PC-9 (cell line): ENCODE measurements at regions not wholly inside any gene's neighbourhood (a gene's known extent, or its start where the extent isn't known, plus 50 kb on each side); places are given as distances from the start of the nearest gene placed in this dataset.

Source experiments
- BruUV-seq: library from RNA; stranded (reverse); fragments of 400-500 nt; replicated peaks from 2 replicates; lab custom pipeline; 2021; lab: Mats Ljungman, UMichigan
- CTCF ChIA-PET: fragments of 300-600 bp; sonication (Branson Sonifier 250); formaldehyde crosslinking; loops from one replicate; lab custom pipeline; 2022; ENCODE audit warnings: antibody characterized with exemption; lab: Charles Lee
- POLR2A ChIA-PET: fragments of 300-600 bp; sonication (Branson Sonifier 250); formaldehyde crosslinking; loops from one replicate; lab custom pipeline; 2022; ENCODE audit warnings: antibody characterized with exemption; ENCODE audit not compliant: unreplicated experiment; lab: Charles Lee
- DNase-seq, 2 experiments: peaks; one replicate each; pipeline versions ENCODE4 v3.0.0 to v3.0.0-alpha.2; 2015 to 2022; ENCODE audit warnings: mixed read lengths in 1 of 2
- H2AFZ ChIP-seq: fragments of 200-600 bp; sonication (generic); 2 replicates; pipeline ENCODE4 v1.8.1; 2017; ENCODE audit warnings: antibody characterized with exemption
- H3F3A ChIP-seq: fragments of 200-600 bp; sonication (generic); 2 replicates; pipeline ENCODE4 v1.8.1; 2017; ENCODE audit warnings: antibody characterized with exemption, mild to moderate bottlenecking, low read depth; ENCODE audit not compliant: insufficient read depth
- H3K27ac ChIP-seq: fragments of 200-600 bp; sonication (generic); 2 replicates; pipeline ENCODE4 v1.6.1; 2016; ENCODE audit warnings: mixed run types
- H3K27me3 ChIP-seq: fragments of 200-600 bp; sonication (generic); 2 replicates; pipeline ENCODE4 v1.6.1; 2016; ENCODE audit warnings: low read depth, mixed run types; ENCODE audit not compliant: insufficient read depth
- H3K36me3 ChIP-seq: fragments of 200-600 bp; sonication (generic); 2 replicates; pipeline ENCODE4 v1.6.1; 2016; ENCODE audit warnings: low read depth, mixed run types
- H3K4me1 ChIP-seq: fragments of 200-600 bp; sonication (generic); replicated peaks from 2 replicates; pipeline ENCODE4 v1.6.1; 2016; ENCODE audit warnings: mixed run types; ENCODE audit not compliant: insufficient read depth
- H3K4me2 ChIP-seq: fragments of 200-600 bp; sonication (generic); 2 replicates; pipeline ENCODE4 v1.6.1; 2017; ENCODE audit warnings: mixed run types
- H3K4me3 ChIP-seq: fragments of 200-600 bp; sonication (generic); 2 replicates; pipeline ENCODE4 v1.6.1; 2016; ENCODE audit warnings: mixed run types
- H3K79me2 ChIP-seq: fragments of 200-600 bp; sonication (generic); 2 replicates; pipeline ENCODE4 v1.6.1; 2017; ENCODE audit warnings: low read depth, mixed run types
- H3K9me2 ChIP-seq: fragments of 200-600 bp; sonication (generic); 2 replicates; pipeline ENCODE4 v1.8.1; 2017; ENCODE audit warnings: mild to moderate bottlenecking; ENCODE audit not compliant: insufficient read depth
- H3K9me3 ChIP-seq: fragments of 200-600 bp; sonication (generic); 2 replicates; pipeline ENCODE4 v1.8.1; 2016; ENCODE audit warnings: low read depth; ENCODE audit not compliant: insufficient read depth
- H4K20me1 ChIP-seq: fragments of 200-600 bp; sonication (generic); 2 replicates; pipeline ENCODE4 v1.8.1; 2017; ENCODE audit not compliant: insufficient read depth
- EZH2 ChIP-seq: fragments of 200-600 bp; sonication (generic); IDR thresholded peaks from 2 replicates; pipeline ENCODE4 v1.8.0; 2017; ENCODE audit warnings: antibody characterized with exemption, low read depth
- intact Hi-C: fragments of 100-400 bp; cut with micrococcal nuclease; formaldehyde crosslinking; loops from one replicate; pipeline ENCODE4 v1.10.0; 2022; ENCODE audit not compliant: unreplicated experiment
- TF ChIP-seq, protein P1 (sequence below): fragments of 200-600 bp; sonication (generic); conservative IDR thresholded peaks from 2 replicates; pipeline ENCODE4 v1.6.1; 2017; ENCODE audit warnings: mixed run types, antibody characterized with exemption, mild to moderate bottlenecking, moderate library complexity

DNA sequence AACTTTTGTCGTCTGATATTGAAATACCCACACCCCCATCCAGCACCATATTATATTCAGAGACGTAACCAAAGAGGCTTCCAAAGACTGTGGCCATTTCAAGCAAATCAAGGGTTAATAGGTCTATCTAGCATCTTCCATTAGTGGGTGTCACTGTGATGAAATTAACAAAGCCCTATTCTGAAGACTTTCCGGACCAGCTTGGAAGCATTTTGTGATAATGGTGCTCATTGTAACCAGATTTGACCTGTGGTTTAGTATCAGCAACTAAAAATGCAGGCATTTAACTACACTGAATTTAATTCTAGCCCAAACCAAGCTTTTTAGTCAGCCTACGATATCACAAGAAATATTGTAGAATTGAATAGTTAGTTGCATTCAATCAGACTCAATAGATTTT lies 309.7 kb upstream of the TENM3 start:
- 0 out of 2 replicates have a peak, but pooled peaks cover 2% of the 10 kb centered on the region for H3K27me3 ChIP-seq
- intact Hi-C loops: no loop called here
- H3K79me2 ChIP-seq: no peaks in the 10 kb centered on the region
- ChIA-PET POLR2A (no interaction called here), CTCF (no interaction called here)
- no peak for TF ChIP-seq EZH2
- TF ChIP-seq, protein P1, sequence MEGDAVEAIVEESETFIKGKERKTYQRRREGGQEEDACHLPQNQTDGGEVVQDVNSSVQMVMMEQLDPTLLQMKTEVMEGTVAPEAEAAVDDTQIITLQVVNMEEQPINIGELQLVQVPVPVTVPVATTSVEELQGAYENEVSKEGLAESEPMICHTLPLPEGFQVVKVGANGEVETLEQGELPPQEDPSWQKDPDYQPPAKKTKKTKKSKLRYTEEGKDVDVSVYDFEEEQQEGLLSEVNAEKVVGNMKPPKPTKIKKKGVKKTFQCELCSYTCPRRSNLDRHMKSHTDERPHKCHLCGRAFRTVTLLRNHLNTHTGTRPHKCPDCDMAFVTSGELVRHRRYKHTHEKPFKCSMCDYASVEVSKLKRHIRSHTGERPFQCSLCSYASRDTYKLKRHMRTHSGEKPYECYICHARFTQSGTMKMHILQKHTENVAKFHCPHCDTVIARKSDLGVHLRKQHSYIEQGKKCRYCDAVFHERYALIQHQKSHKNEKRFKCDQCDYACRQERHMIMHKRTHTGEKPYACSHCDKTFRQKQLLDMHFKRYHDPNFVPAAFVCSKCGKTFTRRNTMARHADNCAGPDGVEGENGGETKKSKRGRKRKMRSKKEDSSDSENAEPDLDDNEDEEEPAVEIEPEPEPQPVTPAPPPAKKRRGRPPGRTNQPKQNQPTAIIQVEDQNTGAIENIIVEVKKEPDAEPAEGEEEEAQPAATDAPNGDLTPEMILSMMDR: no peak
- H3K9me2 ChIP-seq: no peaks in the 10 kb centered on the region
- no peaks in the 10 kb centered on the region for H4K20me1 ChIP-seq
- no peak overlapping the region for H3K4me3 ChIP-seq
- no peak overlapping the region for H2AFZ ChIP-seq
- H3F3A ChIP-seq: no peaks in the 10 kb centered on the region
- no peaks in the 10 kb centered on the region for H3K4me1 ChIP-seq
- no peaks in the 10 kb centered on the region for H3K36me3 ChIP-seq
- no TSS peak for BruUV-seq
- H3K4me2 ChIP-seq: no peak overlapping the region
- DNase-seq: no peak
- H3K27ac ChIP-seq: no peak overlapping the region
- H3K9me3 ChIP-seq: no peaks in the 10 kb centered on the region

DNA sequence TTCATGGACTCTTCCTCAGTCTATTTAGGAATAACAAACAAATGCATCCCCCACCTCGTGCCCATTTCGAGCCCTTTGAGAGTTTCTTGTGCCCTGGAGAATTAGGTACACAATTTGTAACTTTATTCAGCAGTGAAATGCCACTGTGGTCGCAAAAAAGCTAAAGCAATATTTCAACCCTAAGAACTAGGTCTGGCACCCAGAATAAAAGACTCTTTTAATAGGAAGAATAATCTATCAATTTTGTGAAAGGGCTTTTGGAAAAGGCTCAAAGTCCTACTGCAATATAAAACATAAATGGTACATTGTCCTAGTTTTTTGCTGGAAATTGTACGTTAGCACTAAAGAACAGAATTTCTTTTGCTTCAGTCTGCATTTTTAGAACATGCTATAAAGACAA lies 304.6 kb upstream of the TENM3 start:
- H3K9me2 ChIP-seq: no peaks in the 10 kb centered on the region
- peaks cover 8% of the 10 kb centered on the region; the same call in 1 of the 2 replicates for H3K27me3 ChIP-seq
- no TSS peak for BruUV-seq
- ChIA-PET POLR2A (no interaction called here), CTCF (no interaction called here)
- DNase-seq: no peak
- no peak overlapping the region for H3K27ac ChIP-seq
- H4K20me1 ChIP-seq: no peaks in the 10 kb centered on the region
- H3K4me3 ChIP-seq: no peak overlapping the region
- intact Hi-C loops: no loop called here
- no peak for TF ChIP-seq EZH2
- TF ChIP-seq, protein P1: no peak
- no peaks in the 10 kb centered on the region for H3F3A ChIP-seq
- no peak overlapping the region for H3K4me2 ChIP-seq
- H2AFZ ChIP-seq: no peak overlapping the region
- no peaks in the 10 kb centered on the region for H3K9me3 ChIP-seq
- H3K4me1 ChIP-seq: no peaks in the 10 kb centered on the region
- H3K79me2 ChIP-seq: no peaks in the 10 kb centered on the region
- H3K36me3 ChIP-seq: no peaks in the 10 kb centered on the region

GRCh38 chr4:181939199-181939945 lies 303.8 kb upstream of the TENM3 start:
- Histone ChIP-seq H3K79me2 (no peaks in the 10 kb centered on the region), H3K4me2 (no peak overlapping the region), H3K36me3 (no peaks in the 10 kb centered on the region), H3K27me3 (peaks cover 8% of the 10 kb centered on the region; the same call in 1 of the 2 replicates), H3F3A (no peaks in the 10 kb centered on the region), H3K9me2 (no peaks in the 10 kb centered on the region), H3K4me3 (no peak overlapping the region), H3K4me1 (no peaks in the 10 kb centered on the region), H2AFZ (no peak overlapping the region), H4K20me1 (no peaks in the 10 kb centered on the region), H3K9me3 (no peaks in the 10 kb centered on the region), H3K27ac (no peak overlapping the region)
- no peak for TF ChIP-seq EZH2
- TF ChIP-seq, protein P1: no peak
- CTCF ChIA-PET: no interaction called here
- no TSS peak for BruUV-seq
- POLR2A ChIA-PET: no interaction called here
- intact Hi-C loops: no loop called here
- no peak for DNase-seq
